ENCODE measurements at regions not wholly inside any gene's neighbourhood (a gene's known extent, or its start where the extent isn't known, plus 50 kb on each side); places are given as distances from the start of the nearest gene placed in this dataset.
"Not testable (repeated sequence)": the region's sequence is repeated elsewhere in the genome, so short reads cannot be mapped to it uniquely, and the experiment has no call there.

- DNase-seq, result no peak
Observed at GRCh38 chr7:68109299-68109698, 1112.7 kb downstream of the TYW1 start.

GRCh38 chr7:68119411-68119810, 1122.8 kb downstream of the TYW1 start:
- no peak for DNase-seq

GRCh38 chr7:68121056-68121455, 1124.4 kb downstream of the TYW1 start:
- no peak for DNase-seq

GRCh38 chr7:68121655-68122054, 1125.0 kb downstream of the TYW1 start:
- DNase-seq, result no peak

GRCh38 chr7:68122801-68123200, 1126.2 kb downstream of the TYW1 start:
- no peak for DNase-seq

GRCh38 chr7:68125168-68125567, 1128.5 kb downstream of the TYW1 start:
- DNase-seq, result no peak

GRCh38 chr7:68133045-68133444, 1136.4 kb downstream of the TYW1 start:
- DNase-seq, result no peak

- no peak for DNase-seq
Observed at GRCh38 chr7:68143345-68143744, 1146.7 kb downstream of the TYW1 start.

- no peak for DNase-seq
Observed at GRCh38 chr7:68146983-68147382, 1150.3 kb downstream of the TYW1 start.

GRCh38 chr7:68147614-68148238, 1151.1 kb downstream of the TYW1 start:
- DNase-seq, result no peak

GRCh38 chr7:68148440-68148839, 1151.8 kb downstream of the TYW1 start:
- DNase-seq, result no peak

GRCh38 chr7:68152205-68152604, 1155.6 kb downstream of the TYW1 start:
- no peak for DNase-seq

GRCh38 chr7:68155676-68156075, 1159.0 kb downstream of the TYW1 start:
- DNase-seq, result no peak

GRCh38 chr7:68158686-68159295, 1162.2 kb downstream of the TYW1 start:
- DNase-seq, result no peak

GRCh38 chr7:68162712-68163111, 1166.1 kb downstream of the TYW1 start:
- DNase-seq, result no peak

- DNase-seq, result no peak
Observed at GRCh38 chr7:68166525-68166924, 1169.9 kb downstream of the TYW1 start.

- no peak for DNase-seq
Observed at GRCh38 chr7:68173513-68173912, 1176.9 kb downstream of the TYW1 start.

- DNase-seq, result no peak
Observed at GRCh38 chr7:68176974-68177373, 1180.3 kb downstream of the TYW1 start.

GRCh38 chr7:68180761-68181160, 1184.1 kb downstream of the TYW1 start:
- no peak for DNase-seq

GRCh38 chr7:68183176-68183575, 1186.5 kb downstream of the TYW1 start:
- no peak for DNase-seq

GRCh38 chr7:68185631-68186456, 1189.2 kb downstream of the TYW1 start:
- no peak for DNase-seq

- no peak for DNase-seq
Observed at GRCh38 chr7:68187532-68187931, 1190.9 kb downstream of the TYW1 start.

- no peak for DNase-seq
Observed at GRCh38 chr7:68192941-68193340, 1196.3 kb downstream of the TYW1 start.

- not testable (repeated sequence) for DNase-seq
Observed at GRCh38 chr7:68195642-68196041, 1199.0 kb downstream of the TYW1 start.
